ENCODE measurements at regions not wholly inside any gene's neighbourhood (a gene's known extent, or its start where the extent isn't known, plus 50 kb on each side); places are given as distances from the start of the nearest gene placed in this dataset.

DNA sequence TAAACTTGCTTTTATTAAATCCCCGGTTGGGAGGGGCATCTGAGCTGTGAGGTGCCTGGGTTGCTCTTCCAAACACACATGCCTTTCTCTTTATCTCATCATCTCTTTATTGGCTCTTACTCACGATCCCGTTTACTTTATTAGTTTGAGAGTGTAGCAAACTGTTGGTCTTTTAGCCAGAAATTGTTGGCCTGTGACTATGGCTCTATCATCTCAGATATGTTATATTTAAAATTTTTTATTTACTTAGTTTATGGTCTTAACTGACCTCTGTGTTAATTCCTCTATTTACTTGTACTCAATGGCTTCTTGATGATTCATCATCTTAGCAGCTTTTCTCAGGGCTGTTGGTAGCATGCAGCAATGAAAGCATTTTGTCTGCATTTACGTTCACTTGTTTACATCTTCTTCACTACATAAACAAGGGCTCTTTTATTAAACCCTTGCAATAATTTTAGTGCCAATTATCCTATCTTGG, 408.4 kb downstream of the HRH4 start:
- no peaks in the 10 kb centered on the region for H4K20me1 ChIP-seq (ENCODE audit: control insufficient read depth, insufficient read depth, insufficient read length)
- no peaks in the 10 kb centered on the region for H3K79me1 ChIP-seq (ENCODE audit: insufficient read depth, low read depth, low read length, poor library complexity, severe bottlenecking)
- no peaks in the 10 kb centered on the region for H3K9me3 ChIP-seq (ENCODE audit: control insufficient read depth, low read depth, low read length)
- H3K4ac ChIP-seq (ENCODE audit: low read depth, low read length) = no peak overlapping the region
- H2BK20ac ChIP-seq (ENCODE audit: low read depth, low read length, poor library complexity, severe bottlenecking) = no peak overlapping the region
- H2BK120ac ChIP-seq (ENCODE audit: low read depth, low read length, poor library complexity, severe bottlenecking) = no peak overlapping the region
- H3K4me1 ChIP-seq (ENCODE audit: insufficient read depth, low read length) = no peaks in the 10 kb centered on the region
- Mint-ChIP-seq H3K4me3 (no peak overlapping the region), H3K27me3 (ENCODE audit: low read depth) (peaks cover 2% of the 10 kb centered on the region), H3K9me3 (no peaks in the 10 kb centered on the region), H3K4me1 (peaks cover 12 to 21% of the 10 kb centered on the region in 2 experiments), H3K27ac (no peak overlapping the region), H3K36me3 (ENCODE audit: insufficient read depth in 1 of 3, low read depth in 3 of 3) (no peaks in the 10 kb centered on the region)
- H3T11ph ChIP-seq (ENCODE audit: low read length) = no peak overlapping the region
- H3K27ac ChIP-seq (ENCODE audit: insufficient read length, low read depth, low read length) = no peak overlapping the region
- H4K91ac ChIP-seq (ENCODE audit: insufficient read length, low read depth, low read length) = no peak overlapping the region
- TF ChIP-seq, protein P1, sequence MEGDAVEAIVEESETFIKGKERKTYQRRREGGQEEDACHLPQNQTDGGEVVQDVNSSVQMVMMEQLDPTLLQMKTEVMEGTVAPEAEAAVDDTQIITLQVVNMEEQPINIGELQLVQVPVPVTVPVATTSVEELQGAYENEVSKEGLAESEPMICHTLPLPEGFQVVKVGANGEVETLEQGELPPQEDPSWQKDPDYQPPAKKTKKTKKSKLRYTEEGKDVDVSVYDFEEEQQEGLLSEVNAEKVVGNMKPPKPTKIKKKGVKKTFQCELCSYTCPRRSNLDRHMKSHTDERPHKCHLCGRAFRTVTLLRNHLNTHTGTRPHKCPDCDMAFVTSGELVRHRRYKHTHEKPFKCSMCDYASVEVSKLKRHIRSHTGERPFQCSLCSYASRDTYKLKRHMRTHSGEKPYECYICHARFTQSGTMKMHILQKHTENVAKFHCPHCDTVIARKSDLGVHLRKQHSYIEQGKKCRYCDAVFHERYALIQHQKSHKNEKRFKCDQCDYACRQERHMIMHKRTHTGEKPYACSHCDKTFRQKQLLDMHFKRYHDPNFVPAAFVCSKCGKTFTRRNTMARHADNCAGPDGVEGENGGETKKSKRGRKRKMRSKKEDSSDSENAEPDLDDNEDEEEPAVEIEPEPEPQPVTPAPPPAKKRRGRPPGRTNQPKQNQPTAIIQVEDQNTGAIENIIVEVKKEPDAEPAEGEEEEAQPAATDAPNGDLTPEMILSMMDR (conservative IDR thresholded peaks at IDR 0.05) = no peak
- H2BK5ac ChIP-seq (ENCODE audit: insufficient read length, low read length) = no peak overlapping the region
- H4K5ac ChIP-seq (ENCODE audit: insufficient read length, low read depth, low read length) = no peak overlapping the region
- H3K9ac ChIP-seq (ENCODE audit: extremely low read depth, insufficient read length, low read length) = no peak overlapping the region
- WGBS (ENCODE audit: extremely low coverage, insufficient read length, low lambda C conversion rate) = no CpG with 5 or more reads among the region's 4 CpGs
- H2AFZ ChIP-seq (ENCODE audit: low read length) = no peak overlapping the region
- no peak overlapping the region for H3K56ac ChIP-seq (ENCODE audit: insufficient read length, low read depth, low read length)
- no peak overlapping the region for H3K18ac ChIP-seq (ENCODE audit: insufficient read length, low read depth, low read length)
- H3K79me2 ChIP-seq (ENCODE audit: insufficient read depth, low read length) = no peaks in the 10 kb centered on the region
- no peak for DNase-seq
- no peak overlapping the region for H4K8ac ChIP-seq (replicated peaks; ENCODE audit: insufficient read length, low read depth, low read length)
- no peak overlapping the region for H3K23ac ChIP-seq (ENCODE audit: insufficient read length, low read depth, low read length)
- H2AK5ac ChIP-seq (ENCODE audit: insufficient read length, low read length) = no peak overlapping the region
- H3K27me3 ChIP-seq (ENCODE audit: insufficient read depth, low read length) = no peaks in the 10 kb centered on the region
- H3K14ac ChIP-seq (ENCODE audit: insufficient read depth, low read length) = no peak overlapping the region
- no peak overlapping the region for H2BK12ac ChIP-seq (ENCODE audit: insufficient read length, low read depth, low read length)
- no peaks in the 10 kb centered on the region for H3K23me2 ChIP-seq (ENCODE audit: insufficient read length, low read depth, low read length, poor library complexity, severe bottlenecking)
- no peak overlapping the region for H3K4me2 ChIP-seq (ENCODE audit: insufficient read depth, insufficient read length, low read length)
- H2BK15ac ChIP-seq (ENCODE audit: low read depth, low read length) = no peak overlapping the region
